Activated CD4-positive, alpha-beta T cell treated with anti-CD3 and anti-CD28 coated beads, Interleukin-2, amount 10 ng/mL, durations not matched to agents 24 days and 14 days (primary cell): ENCODE measurements at regions not wholly inside any gene's neighbourhood (a gene's known extent, or its start where the extent isn't known, plus 50 kb on each side); places are given as distances from the start of the nearest gene placed in this dataset.
A peak's percentile ranks its signal among the peaks of the same experiment; 100 is the strongest.

Experiments
- DNase-seq: peaks from one replicate; pipeline ENCODE4 v3.0.0; 2022
- H3K27ac Mint-ChIP-seq: one replicate; pipeline ENCODE4 v1.8.0; 2022; ENCODE audit warnings: mild to moderate bottlenecking, mixed read lengths
- H3K27me3 Mint-ChIP-seq: one replicate; pipeline ENCODE4 v1.8.0; 2022; ENCODE audit warnings: mixed read lengths
- H3K36me3 Mint-ChIP-seq: one replicate; pipeline ENCODE4 v1.8.0; 2022; ENCODE audit warnings: low read depth, mild to moderate bottlenecking, mixed read lengths
- H3K4me1 Mint-ChIP-seq: one replicate; pipeline ENCODE4 v1.8.0; 2021; ENCODE audit warnings: mixed read lengths
- H3K4me3 Mint-ChIP-seq: one replicate; pipeline ENCODE4 v1.8.0; 2022; ENCODE audit warnings: mild to moderate bottlenecking, moderate library complexity, mixed read lengths
- H3K9me3 Mint-ChIP-seq: one replicate; pipeline ENCODE4 v1.8.0; 2021; ENCODE audit warnings: mixed read lengths
- intact Hi-C: fragments of 100-400 bp; cut with micrococcal nuclease; formaldehyde crosslinking; loops from one replicate; pipeline ENCODE4 v1.15.1; 2023

DNA sequence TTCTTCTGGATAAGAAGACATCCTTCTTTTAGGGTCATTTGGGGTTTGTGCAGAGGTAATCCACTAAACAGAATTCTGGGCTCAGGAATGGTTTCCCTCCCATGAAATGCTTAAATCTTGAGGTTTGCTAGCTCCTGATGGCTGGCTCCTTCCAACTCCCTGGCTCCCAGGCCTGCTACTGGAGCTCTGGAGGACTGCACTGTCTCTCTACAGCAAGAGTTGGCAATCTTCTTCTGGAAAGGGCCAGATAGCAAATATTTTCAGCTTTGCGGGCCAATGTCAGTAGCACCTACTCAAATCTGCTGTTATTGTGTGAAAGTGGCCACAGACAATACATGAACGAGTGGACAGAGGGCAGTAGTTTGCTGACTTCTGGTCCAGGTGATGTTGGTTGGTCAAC is 174.2 kb upstream of the CTBP2 start:
- intact Hi-C loops, result no loop called here
- Mint-ChIP-seq H3K9me3 (no peaks in the 10 kb centered on the region), H3K4me3 (no peak overlapping the region), H3K36me3 (no peaks in the 10 kb centered on the region), H3K27me3 (no peaks in the 10 kb centered on the region), H3K4me1 (no peaks in the 10 kb centered on the region), H3K27ac (no peak overlapping the region)
- DNase-seq, result no peak

GRCh38 chr10:125333769-125334168 is 173.4 kb upstream of the CTBP2 start:
- no peak for DNase-seq
- Mint-ChIP-seq H3K4me1 (no peaks in the 10 kb centered on the region), H3K36me3 (no peaks in the 10 kb centered on the region), H3K9me3 (no peaks in the 10 kb centered on the region), H3K27me3 (no peaks in the 10 kb centered on the region), H3K4me3 (no peak overlapping the region), H3K27ac (no peak overlapping the region)
- intact Hi-C loops, result no loop called here

- Mint-ChIP-seq H3K36me3 (no peaks in the 10 kb centered on the region), H3K9me3 (no peaks in the 10 kb centered on the region), H3K27ac (no peak overlapping the region), H3K4me3 (no peak overlapping the region), H3K4me1 (no peaks in the 10 kb centered on the region), H3K27me3 (no peaks in the 10 kb centered on the region)
- intact Hi-C loops, result no loop called here
- no peak for DNase-seq
Measured at GRCh38 chr10:125333209-125333591, 172.8 kb upstream of the CTBP2 start.

- Mint-ChIP-seq H3K4me1 (no peaks in the 10 kb centered on the region), H3K36me3 (no peaks in the 10 kb centered on the region), H3K27ac (no peak overlapping the region), H3K4me3 (no peak overlapping the region), H3K9me3 (no peaks in the 10 kb centered on the region), H3K27me3 (no peaks in the 10 kb centered on the region)
- DNase-seq, result peak; percentile 9
- intact Hi-C loops, result no loop called here
Measured at GRCh38 chr10:125332548-125333208, 172.3 kb upstream of the CTBP2 start.

GRCh38 chr10:125331056-125331455 is 170.7 kb upstream of the CTBP2 start:
- H3K9me3 Mint-ChIP-seq, result peaks cover 4% of the 10 kb centered on the region
- H3K27me3 Mint-ChIP-seq, result no peaks in the 10 kb centered on the region
- no peak overlapping the region for H3K4me3 Mint-ChIP-seq
- intact Hi-C loops, result no loop called here
- no peak overlapping the region for H3K27ac Mint-ChIP-seq
- DNase-seq, result peak; percentile 27
- H3K4me1 Mint-ChIP-seq, result no peaks in the 10 kb centered on the region
- no peaks in the 10 kb centered on the region for H3K36me3 Mint-ChIP-seq

- DNase-seq, result no peak
- no peaks in the 10 kb centered on the region for H3K4me1 Mint-ChIP-seq
- no peaks in the 10 kb centered on the region for H3K27me3 Mint-ChIP-seq
- H3K9me3 Mint-ChIP-seq, result peaks cover 4% of the 10 kb centered on the region
- no peak overlapping the region for H3K4me3 Mint-ChIP-seq
- no peak overlapping the region for H3K27ac Mint-ChIP-seq
- no peaks in the 10 kb centered on the region for H3K36me3 Mint-ChIP-seq
- intact Hi-C loops, result no loop called here
Measured at GRCh38 chr10:125329056-125329455, 168.7 kb upstream of the CTBP2 start.

- H3K4me1 Mint-ChIP-seq, result no peaks in the 10 kb centered on the region
- no peak overlapping the region for H3K27ac Mint-ChIP-seq
- no peak overlapping the region for H3K4me3 Mint-ChIP-seq
Measured at GRCh38 chr10:125325326-125325725, 165.0 kb upstream of the CTBP2 start.

DNA sequence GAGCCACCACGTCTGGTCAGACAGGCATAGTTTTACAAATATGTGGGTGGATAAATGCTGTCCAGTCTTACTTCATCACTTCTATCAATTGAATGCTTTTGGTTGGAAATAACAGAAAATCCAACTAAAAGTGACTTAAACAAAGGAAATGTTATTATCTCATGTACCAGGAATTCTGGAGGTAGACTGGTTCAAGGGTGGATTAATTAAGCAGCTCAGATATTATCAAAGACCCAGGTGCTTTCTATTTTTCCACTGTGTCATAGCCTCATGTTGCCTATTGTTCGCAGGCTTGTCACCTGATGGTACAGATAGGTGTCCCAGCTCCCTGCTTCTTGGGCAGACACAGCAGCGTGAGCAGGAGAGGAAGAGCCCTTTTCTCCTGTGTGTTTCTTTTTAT is 156.1 kb upstream of the CTBP2 start:
- Mint-ChIP-seq H3K9me3 (no peaks in the 10 kb centered on the region), H3K27ac (no peak overlapping the region), H3K27me3 (no peaks in the 10 kb centered on the region), H3K4me3 (no peak overlapping the region), H3K36me3 (no peaks in the 10 kb centered on the region), H3K4me1 (no peaks in the 10 kb centered on the region)
- intact Hi-C loops, result no loop called here
- no peak for DNase-seq

More at GRCh38 chr10:125325326-125325725, 165.0 kb upstream of the CTBP2 start:
- Mint-ChIP-seq H3K36me3 (no peaks in the 10 kb centered on the region), H3K9me3 (peaks cover 4% of the 10 kb centered on the region), H3K27me3 (no peaks in the 10 kb centered on the region)
- DNase-seq, result no peak
- intact Hi-C loops, result no loop called here

- no peak overlapping the region for H3K27ac Mint-ChIP-seq
- no peaks in the 10 kb centered on the region for H3K4me1 Mint-ChIP-seq
- H3K27me3 Mint-ChIP-seq, result no peaks in the 10 kb centered on the region
- no peak overlapping the region for H3K4me3 Mint-ChIP-seq
- no peaks in the 10 kb centered on the region for H3K36me3 Mint-ChIP-seq
- DNase-seq, result no peak
- intact Hi-C loops, result no loop called here
- H3K9me3 Mint-ChIP-seq, result no peaks in the 10 kb centered on the region
Measured at GRCh38 chr10:125300937-125301336, 140.6 kb upstream of the CTBP2 start.

DNA sequence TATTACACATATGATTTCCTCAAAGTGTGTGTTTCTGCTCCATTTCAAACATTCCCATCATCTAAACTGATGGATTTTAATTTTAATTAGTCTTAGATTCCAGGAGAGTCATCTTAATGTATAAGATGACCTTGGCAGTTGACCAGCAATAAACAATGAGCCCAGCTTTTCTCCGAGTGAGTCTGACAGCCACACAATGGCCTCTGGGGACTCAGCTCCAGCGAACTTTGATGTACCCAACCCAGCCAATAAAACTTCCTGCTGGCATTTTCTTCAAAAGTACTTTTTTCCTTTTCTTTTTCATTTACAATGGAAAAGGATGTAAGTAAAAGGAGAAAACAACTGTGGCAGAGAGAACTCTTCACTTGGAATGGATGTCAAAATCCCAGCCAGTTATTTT is 139.1 kb upstream of the CTBP2 start:
- no peaks in the 10 kb centered on the region for H3K36me3 Mint-ChIP-seq
- intact Hi-C loops, result no loop called here
- no peaks in the 10 kb centered on the region for H3K9me3 Mint-ChIP-seq
- H3K27me3 Mint-ChIP-seq, result no peaks in the 10 kb centered on the region
- DNase-seq, result no peak
- no peak overlapping the region for H3K4me3 Mint-ChIP-seq
- no peak overlapping the region for H3K27ac Mint-ChIP-seq
- no peaks in the 10 kb centered on the region for H3K4me1 Mint-ChIP-seq

GRCh38 chr10:125296598-125296997 is 136.2 kb upstream of the CTBP2 start:
- Mint-ChIP-seq H3K4me3 (no peak overlapping the region), H3K9me3 (peaks cover 4% of the 10 kb centered on the region), H3K36me3 (no peaks in the 10 kb centered on the region), H3K27ac (no peak overlapping the region), H3K4me1 (no peaks in the 10 kb centered on the region), H3K27me3 (no peaks in the 10 kb centered on the region)
- intact Hi-C loops, result no loop called here
- no peak for DNase-seq

DNA sequence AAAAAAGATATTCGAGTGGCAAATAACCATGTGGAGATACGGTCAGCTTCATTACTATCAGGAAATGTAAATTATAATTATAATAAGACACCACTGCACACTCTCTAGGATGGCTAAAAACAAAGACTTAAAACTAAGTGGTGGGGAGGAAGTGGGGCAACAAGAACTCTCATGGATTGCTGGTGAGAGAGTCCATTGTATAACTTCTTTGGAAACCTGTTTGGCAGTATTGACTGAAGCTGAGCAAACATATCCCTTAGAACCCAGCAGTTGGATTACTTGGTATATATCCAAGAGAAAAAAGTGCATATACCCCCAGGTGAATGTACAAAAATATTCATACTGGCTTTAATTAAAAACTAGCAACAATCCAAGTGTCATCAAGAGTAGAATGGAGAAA is 133.7 kb upstream of the CTBP2 start:
- H3K27me3 Mint-ChIP-seq, result no peaks in the 10 kb centered on the region
- DNase-seq, result no peak

DNA sequence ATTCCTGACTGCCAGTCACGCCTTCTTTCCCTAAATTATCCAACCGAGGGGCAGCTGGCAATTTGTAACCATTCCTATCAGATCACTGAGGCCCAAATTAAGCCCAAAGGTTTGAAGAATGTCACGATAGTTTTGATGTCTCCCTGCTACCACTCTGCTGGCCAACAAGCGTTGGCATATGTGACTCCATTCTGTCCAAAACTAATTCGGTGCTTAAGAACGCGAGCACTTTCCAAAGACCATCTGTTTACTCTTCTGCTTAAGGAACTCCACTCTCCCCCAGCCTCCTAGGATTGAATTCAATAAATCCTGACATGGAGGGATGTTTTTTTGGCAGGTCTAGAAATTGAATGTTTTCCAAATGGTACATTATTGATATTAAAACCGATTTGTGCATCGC is 131.5 kb upstream of the CTBP2 start:
- Mint-ChIP-seq H3K9me3 (peaks cover 9% of the 10 kb centered on the region), H3K36me3 (no peaks in the 10 kb centered on the region), H3K4me1 (no peaks in the 10 kb centered on the region), H3K27ac (no peak overlapping the region), H3K27me3 (no peaks in the 10 kb centered on the region), H3K4me3 (no peak overlapping the region)
- intact Hi-C loops, result no loop called here
- no peak for DNase-seq

More for the DNA sequence above, 133.7 kb upstream of the CTBP2 start:
- H3K9me3 Mint-ChIP-seq, result peaks cover 4% of the 10 kb centered on the region
- no peaks in the 10 kb centered on the region for H3K36me3 Mint-ChIP-seq
- no peaks in the 10 kb centered on the region for H3K4me1 Mint-ChIP-seq
- intact Hi-C loops, result no loop called here
- no peak overlapping the region for H3K27ac Mint-ChIP-seq
- H3K4me3 Mint-ChIP-seq, result no peak overlapping the region

- H3K27me3 Mint-ChIP-seq, result no peaks in the 10 kb centered on the region
- H3K4me3 Mint-ChIP-seq, result no peak overlapping the region
- no peaks in the 10 kb centered on the region for H3K36me3 Mint-ChIP-seq
- no peak overlapping the region for H3K27ac Mint-ChIP-seq
- no peaks in the 10 kb centered on the region for H3K4me1 Mint-ChIP-seq
- intact Hi-C loops, result no loop called here
- H3K9me3 Mint-ChIP-seq, result peaks cover 10% of the 10 kb centered on the region
- no peak for DNase-seq
Measured at GRCh38 chr10:125289461-125289860, 129.1 kb upstream of the CTBP2 start.

GRCh38 chr10:125284875-125285597 is 124.7 kb upstream of the CTBP2 start:
- intact Hi-C loops, result no loop called here
- Mint-ChIP-seq H3K4me1 (no peaks in the 10 kb centered on the region), H3K4me3 (no peak overlapping the region), H3K27ac (no peak overlapping the region), H3K9me3 (peaks cover 6% of the 10 kb centered on the region), H3K27me3 (no peaks in the 10 kb centered on the region), H3K36me3 (no peaks in the 10 kb centered on the region)
- no peak for DNase-seq
